Gastrocnemius medialis (tissue), 4 donors: ENCODE measurements at regions not wholly inside any gene's neighbourhood (a gene's known extent, or its start where the extent isn't known, plus 50 kb on each side); places are given as distances from the start of the nearest gene placed in this dataset.

Source experiments
- CTCF ChIP-seq, 5 experiments: fragments of 450-650 bp in 3 of 5; fragments of 200-600 bp in 2 of 5; sonication (generic) in 2 of 5; IDR thresholded peaks in 4 of 5; conservative IDR thresholded peaks in 1 of 5; 1 replicate in 4 of 5; 2 replicates in 1 of 5; pipeline ENCODE4 v1.5.1; 2016 to 2019; ENCODE audit warnings: antibody characterized with exemption in 5 of 5, mild to moderate bottlenecking in 3 of 5, moderate library complexity in 3 of 5
- POLR2A ChIP-seq, 2 donors: fragments of 450-650 bp; IDR thresholded peaks; one replicate each; pipeline ENCODE4 v1.6.1; 2017; ENCODE audit warnings: antibody characterized with exemption in 2 of 2, mild to moderate bottlenecking in 2 of 2, moderate library complexity in 2 of 2

GRCh38 chr3:34034840-34035239 lies 236.4 kb downstream of the PDCD6IP start:
- TF ChIP-seq CTCF (IDR thresholded peaks at IDR 0.05 in 4 of 5, conservative IDR thresholded peaks at IDR 0.05 in 1 of 5) (no peak), POLR2A (IDR thresholded peaks at IDR 0.05) (no peak)
